Esophagus squamous epithelium (tissue), 5 donors: ENCODE measurements at regions not wholly inside any gene's neighbourhood (a gene's known extent, or its start where the extent isn't known, plus 50 kb on each side); places are given as distances from the start of the nearest gene placed in this dataset.
"Not testable (repeated sequence)": the region's sequence is repeated elsewhere in the genome, so short reads cannot be mapped to it uniquely, and the experiment has no call there.

Experiments
- DNase-seq: peaks from one replicate; lab custom pipeline; 2025; lab: John Stamatoyannopoulos, UW
- H3K27ac ChIP-seq, 4 donors: fragments of 200-600 bp; sonication (generic); one replicate each; pipeline ENCODE4 v1.5.1; 2016 to 2019; ENCODE audit warnings: mild to moderate bottlenecking in 1 of 4
- H3K27me3 ChIP-seq, 4 donors: fragments of 200-600 bp; sonication (generic); 1 replicate in 3 of 4; 2 replicates in 1 of 4; pipeline versions ENCODE4 v1.5.1 to v1.6.0; 2017 to 2021; ENCODE audit warnings: antibody characterized with exemption in 1 of 4
- H3K36me3 ChIP-seq, 3 donors: fragments of 200-600 bp; sonication (generic); one replicate each; pipeline ENCODE4 v1.5.1; 2016 to 2019
- H3K4me1 ChIP-seq, 3 donors: fragments of 200-600 bp; sonication (generic); one replicate each; pipeline ENCODE4 v1.5.1; 2017 to 2019
- H3K4me3 ChIP-seq, 4 donors: fragments of 200-600 bp; sonication (generic); 1 replicate in 3 of 4; 2 replicates in 1 of 4; pipeline ENCODE4 v1.5.1; 2016 to 2019; ENCODE audit warnings: mild to moderate bottlenecking in 2 of 4, moderate library complexity in 1 of 4
- H3K9me3 ChIP-seq, 3 donors: fragments of 200-600 bp; sonication (generic); one replicate each; pipeline ENCODE4 v1.5.1; 2016 to 2019
- CTCF ChIP-seq, 6 experiments: fragments of 450-650 bp in 4 of 6; fragments of 200-600 bp in 2 of 6; sonication (generic) in 2 of 6; IDR thresholded peaks; one replicate each; pipeline ENCODE4 v1.5.1; 2016 to 2019; ENCODE audit warnings: antibody characterized with exemption in 6 of 6, mild to moderate bottlenecking in 4 of 6, moderate library complexity in 4 of 6
- POLR2A ChIP-seq, 4 donors: fragments of 450-650 bp; IDR thresholded peaks; one replicate each; pipeline ENCODE4 v1.6.1; 2017; ENCODE audit warnings: antibody characterized with exemption in 4 of 4, mild to moderate bottlenecking in 4 of 4, moderate library complexity in 3 of 4
- WGBS, 2 donors: methylation state at CpG; one replicate each; pipeline ENCODE4 v1.1.5; 2018; 5-methylcytosine and 5-hydroxymethylcytosine counted together
- intact Hi-C: fragments of 100-400 bp; cut with DNase I; formaldehyde crosslinking; loops from one replicate; pipeline ENCODE4 v1.15.0; 2022
- donor health status: DM: yes; HTN: yes; CAD: no.

GRCh38 chr2:192546565-192546964 is 351.8 kb upstream of the TMEFF2 start:
- Histone ChIP-seq H3K4me3 (no peak overlapping the region), H3K27me3 (no peaks in the 10 kb centered on the region), H3K4me1 (no peaks in the 10 kb centered on the region), H3K27ac (no peak overlapping the region), H3K36me3 (no peaks in the 10 kb centered on the region), H3K9me3 (no peaks in the 10 kb centered on the region)
- no peak for TF ChIP-seq CTCF (IDR thresholded peaks at IDR 0.05)
- no peak for TF ChIP-seq POLR2A (IDR thresholded peaks at IDR 0.05)
- intact Hi-C loops, result no loop called here
- 41 to 57% methylated on average over 3 of the region's 3 CpGs for WGBS, 2 donors
- no peak for DNase-seq

GRCh38 chr2:192544371-192544955 is 349.7 kb upstream of the TMEFF2 start:
- no peak for TF ChIP-seq CTCF (IDR thresholded peaks at IDR 0.05)
- no peak for TF ChIP-seq POLR2A (IDR thresholded peaks at IDR 0.05)
- no peaks in the 10 kb centered on the region for H3K9me3 ChIP-seq
- no peaks in the 10 kb centered on the region for H3K27me3 ChIP-seq
- no peaks in the 10 kb centered on the region for H3K36me3 ChIP-seq
- WGBS, 2 donors, result 46 to 56% methylated on average over 4 of the region's 4 CpGs
- H3K4me1 ChIP-seq, result no peaks in the 10 kb centered on the region
- H3K4me3 ChIP-seq, result no peak overlapping the region
- no peak overlapping the region for H3K27ac ChIP-seq
- DNase-seq, result no peak
- intact Hi-C loops, result no loop called here

GRCh38 chr2:192542148-192543066 is 347.7 kb upstream of the TMEFF2 start:
- H3K9me3 ChIP-seq, H3K27me3 ChIP-seq, H3K27ac ChIP-seq, intact Hi-C loops, H3K36me3 ChIP-seq, H3K4me1 ChIP-seq, DNase-seq, H3K4me3 ChIP-seq: not testable (repeated sequence)
- WGBS, 2 donors, result 65 to 66% methylated on average over 7 to 10 of the region's 14 CpGs

GRCh38 chr2:192539306-192539705 is 344.6 kb upstream of the TMEFF2 start:
- WGBS, 2 donors, result 65 to 67% methylated on average over 5 of the region's 5 CpGs
- no peaks in the 10 kb centered on the region for H3K36me3 ChIP-seq
- no peak overlapping the region for H3K4me3 ChIP-seq
- H3K9me3 ChIP-seq, result no peaks in the 10 kb centered on the region
- no peak for DNase-seq
- H3K4me1 ChIP-seq, result no peaks in the 10 kb centered on the region
- intact Hi-C loops, result no loop called here
- no peak overlapping the region for H3K27ac ChIP-seq
- TF ChIP-seq CTCF (IDR thresholded peaks at IDR 0.05) (no peak), POLR2A (IDR thresholded peaks at IDR 0.05) (no peak)
- no peaks in the 10 kb centered on the region for H3K27me3 ChIP-seq

- intact Hi-C loops, result no loop called here
- no peaks in the 10 kb centered on the region for H3K27me3 ChIP-seq
- DNase-seq, result no peak
- no peaks in the 10 kb centered on the region for H3K9me3 ChIP-seq
- H3K4me3 ChIP-seq, result no peak overlapping the region
- no peak overlapping the region for H3K27ac ChIP-seq
- H3K36me3 ChIP-seq, result no peaks in the 10 kb centered on the region
- no peaks in the 10 kb centered on the region for H3K4me1 ChIP-seq
- TF ChIP-seq CTCF (IDR thresholded peaks at IDR 0.05) (no peak), POLR2A (IDR thresholded peaks at IDR 0.05) (no peak)
- WGBS, 2 donors, result 39 to 45% methylated on average over 2 of the region's 2 CpGs
These were observed 342.3 kb upstream of the TMEFF2 start for GRCh38 chr2:192536922-192537624.
